Activated naive CD4-positive, alpha-beta T cell treated with anti-CD3 and anti-CD28 coated beads, Interleukin-2, amount 10 ng/mL, durations not matched to agents 7 days and 5 days (primary cell): ENCODE measurements at regions not wholly inside any gene's neighbourhood (a gene's known extent, or its start where the extent isn't known, plus 50 kb on each side); places are given as distances from the start of the nearest gene placed in this dataset.

Experiments used
- CTCF ChIA-PET: fragments of 350-600 bp; sonication (Branson Sonifier 250); formaldehyde crosslinking; loops from one replicate; lab custom pipeline; 2021; ENCODE audit warnings: antibody characterized with exemption; lab: Charles Lee
- DNase-seq: peaks from one replicate; pipeline ENCODE4 v3.0.0-alpha.2; 2020
- H3K27ac Mint-ChIP-seq: one replicate; pipeline ENCODE4 v1.8.0; 2021; ENCODE audit warnings: mild to moderate bottlenecking, moderate library complexity, mixed read lengths
- H3K27me3 Mint-ChIP-seq: one replicate; pipeline ENCODE4 v1.8.0; 2021; ENCODE audit warnings: mild to moderate bottlenecking, mixed read lengths
- H3K36me3 Mint-ChIP-seq: one replicate; pipeline ENCODE4 v1.8.0; 2021; ENCODE audit warnings: mixed read lengths
- H3K4me1 Mint-ChIP-seq: one replicate; pipeline ENCODE4 v1.8.0; 2021; ENCODE audit warnings: mixed read lengths
- H3K4me3 Mint-ChIP-seq: one replicate; pipeline ENCODE4 v1.8.0; 2021; ENCODE audit warnings: mild to moderate bottlenecking, moderate library complexity, mixed read lengths
- H3K9me3 Mint-ChIP-seq: one replicate; pipeline ENCODE4 v1.8.0; 2021; ENCODE audit warnings: mixed read lengths

GRCh38 chr6:74973591-74973990 lies 232.3 kb downstream of the COL12A1 start:
- DNase-seq, result no peak
- H3K27ac Mint-ChIP-seq, result no peak overlapping the region
- H3K4me3 Mint-ChIP-seq, result no peak overlapping the region
- CTCF ChIA-PET, result no interaction called here
- no peaks in the 10 kb centered on the region for H3K4me1 Mint-ChIP-seq
- no peaks in the 10 kb centered on the region for H3K27me3 Mint-ChIP-seq
- H3K36me3 Mint-ChIP-seq, result no peaks in the 10 kb centered on the region
- peaks cover 4% of the 10 kb centered on the region for H3K9me3 Mint-ChIP-seq

GRCh38 chr6:74971633-74972032 lies 234.2 kb downstream of the COL12A1 start:
- Mint-ChIP-seq H3K27me3 (no peaks in the 10 kb centered on the region), H3K4me3 (no peak overlapping the region), H3K4me1 (no peaks in the 10 kb centered on the region), H3K9me3 (no peaks in the 10 kb centered on the region), H3K27ac (no peak overlapping the region), H3K36me3 (no peaks in the 10 kb centered on the region)
- no peak for DNase-seq
- CTCF ChIA-PET, result no interaction called here

GRCh38 chr6:74969591-74970267 lies 236.1 kb downstream of the COL12A1 start:
- CTCF ChIA-PET, result no interaction called here

GRCh38 chr6:74967821-74968220 lies 238.0 kb downstream of the COL12A1 start:
- no peak overlapping the region for H3K4me3 Mint-ChIP-seq
- no peaks in the 10 kb centered on the region for H3K36me3 Mint-ChIP-seq
- no peaks in the 10 kb centered on the region for H3K4me1 Mint-ChIP-seq
- no peak for DNase-seq
- CTCF ChIA-PET, result no interaction called here
- H3K9me3 Mint-ChIP-seq, result no peaks in the 10 kb centered on the region
- no peak overlapping the region for H3K27ac Mint-ChIP-seq
- H3K27me3 Mint-ChIP-seq, result no peaks in the 10 kb centered on the region

More at GRCh38 chr6:74969591-74970267, 236.1 kb downstream of the COL12A1 start:
- DNase-seq, result no peak
- H3K36me3 Mint-ChIP-seq, result no peaks in the 10 kb centered on the region
- no peaks in the 10 kb centered on the region for H3K9me3 Mint-ChIP-seq
- no peaks in the 10 kb centered on the region for H3K4me1 Mint-ChIP-seq
- no peak overlapping the region for H3K4me3 Mint-ChIP-seq
- H3K27me3 Mint-ChIP-seq, result no peaks in the 10 kb centered on the region
- H3K27ac Mint-ChIP-seq, result no peak overlapping the region

GRCh38 chr6:74966712-74967111 lies 239.1 kb downstream of the COL12A1 start:
- no peak for DNase-seq
- no peaks in the 10 kb centered on the region for H3K4me1 Mint-ChIP-seq
- H3K36me3 Mint-ChIP-seq, result no peaks in the 10 kb centered on the region
- no peak overlapping the region for H3K4me3 Mint-ChIP-seq
- no peaks in the 10 kb centered on the region for H3K9me3 Mint-ChIP-seq
- CTCF ChIA-PET, result no interaction called here
- H3K27ac Mint-ChIP-seq, result no peak overlapping the region
- H3K27me3 Mint-ChIP-seq, result no peaks in the 10 kb centered on the region

- Mint-ChIP-seq H3K27ac (no peak overlapping the region), H3K27me3 (no peaks in the 10 kb centered on the region), H3K36me3 (no peaks in the 10 kb centered on the region), H3K9me3 (no peaks in the 10 kb centered on the region), H3K4me1 (no peaks in the 10 kb centered on the region), H3K4me3 (no peak overlapping the region)
- CTCF ChIA-PET, result no interaction called here
- DNase-seq, result no peak
Measured at GRCh38 chr6:74964871-74965441, 240.9 kb downstream of the COL12A1 start.

- Mint-ChIP-seq H3K36me3 (no peaks in the 10 kb centered on the region), H3K4me3 (no peak overlapping the region), H3K9me3 (no peaks in the 10 kb centered on the region), H3K27ac (no peak overlapping the region), H3K4me1 (no peaks in the 10 kb centered on the region), H3K27me3 (no peaks in the 10 kb centered on the region)
- CTCF ChIA-PET, result no interaction called here
- DNase-seq, result no peak
Measured at GRCh38 chr6:74956559-74957428, 249.1 kb downstream of the COL12A1 start.

- CTCF ChIA-PET, result no interaction called here
- no peak for DNase-seq
- H3K9me3 Mint-ChIP-seq, result peaks cover 2% of the 10 kb centered on the region
- H3K4me3 Mint-ChIP-seq, result no peak overlapping the region
- no peak overlapping the region for H3K27ac Mint-ChIP-seq
- H3K27me3 Mint-ChIP-seq, result no peaks in the 10 kb centered on the region
- H3K4me1 Mint-ChIP-seq, result no peaks in the 10 kb centered on the region
- no peaks in the 10 kb centered on the region for H3K36me3 Mint-ChIP-seq
Measured at GRCh38 chr6:74953708-74954107, 252.1 kb downstream of the COL12A1 start.

- H3K27me3 Mint-ChIP-seq, result no peaks in the 10 kb centered on the region
- H3K4me3 Mint-ChIP-seq, result no peak overlapping the region
- no peaks in the 10 kb centered on the region for H3K4me1 Mint-ChIP-seq
- DNase-seq, result no peak
- CTCF ChIA-PET, result no interaction called here
- H3K27ac Mint-ChIP-seq, result no peak overlapping the region
- H3K36me3 Mint-ChIP-seq, result no peaks in the 10 kb centered on the region
- peaks cover 2% of the 10 kb centered on the region for H3K9me3 Mint-ChIP-seq
Measured at GRCh38 chr6:74946961-74947360, 258.9 kb downstream of the COL12A1 start.

- H3K36me3 Mint-ChIP-seq, result no peaks in the 10 kb centered on the region
- DNase-seq, result no peak
- H3K9me3 Mint-ChIP-seq, result no peaks in the 10 kb centered on the region
- no peak overlapping the region for H3K4me3 Mint-ChIP-seq
- CTCF ChIA-PET, result no interaction called here
- no peaks in the 10 kb centered on the region for H3K27me3 Mint-ChIP-seq
- no peak overlapping the region for H3K27ac Mint-ChIP-seq
- H3K4me1 Mint-ChIP-seq, result no peaks in the 10 kb centered on the region
Measured at GRCh38 chr6:74942130-74942529, 263.7 kb downstream of the COL12A1 start.

GRCh38 chr6:74941424-74941823 lies 264.4 kb downstream of the COL12A1 start:
- H3K27ac Mint-ChIP-seq, result no peak overlapping the region
- H3K36me3 Mint-ChIP-seq, result no peaks in the 10 kb centered on the region
- no peaks in the 10 kb centered on the region for H3K4me1 Mint-ChIP-seq
- DNase-seq, result no peak
- CTCF ChIA-PET, result no interaction called here
- H3K27me3 Mint-ChIP-seq, result no peaks in the 10 kb centered on the region
- H3K4me3 Mint-ChIP-seq, result no peak overlapping the region
- H3K9me3 Mint-ChIP-seq, result no peaks in the 10 kb centered on the region

GRCh38 chr6:74939721-74940620 lies 265.9 kb downstream of the COL12A1 start:
- H3K27me3 Mint-ChIP-seq, result no peaks in the 10 kb centered on the region
- no peaks in the 10 kb centered on the region for H3K9me3 Mint-ChIP-seq
- DNase-seq, result no peak
- H3K4me1 Mint-ChIP-seq, result no peaks in the 10 kb centered on the region
- H3K4me3 Mint-ChIP-seq, result no peak overlapping the region
- H3K27ac Mint-ChIP-seq, result no peak overlapping the region
- H3K36me3 Mint-ChIP-seq, result no peaks in the 10 kb centered on the region
- CTCF ChIA-PET, result no interaction called here

GRCh38 chr6:74939151-74939708 lies 266.6 kb downstream of the COL12A1 start:
- Mint-ChIP-seq H3K9me3 (no peaks in the 10 kb centered on the region), H3K36me3 (no peaks in the 10 kb centered on the region), H3K4me1 (no peaks in the 10 kb centered on the region), H3K4me3 (no peak overlapping the region), H3K27ac (no peak overlapping the region), H3K27me3 (no peaks in the 10 kb centered on the region)
- DNase-seq, result no peak
- CTCF ChIA-PET, result no interaction called here

- H3K36me3 Mint-ChIP-seq, result no peaks in the 10 kb centered on the region
- no peak overlapping the region for H3K27ac Mint-ChIP-seq
- no peak for DNase-seq
- H3K4me1 Mint-ChIP-seq, result no peaks in the 10 kb centered on the region
- H3K9me3 Mint-ChIP-seq, result no peaks in the 10 kb centered on the region
- H3K27me3 Mint-ChIP-seq, result no peaks in the 10 kb centered on the region
- CTCF ChIA-PET, result no interaction called here
- no peak overlapping the region for H3K4me3 Mint-ChIP-seq
Measured at GRCh38 chr6:74937936-74938335, 267.9 kb downstream of the COL12A1 start.
